MG63 (cell line): ENCODE measurements at regions not wholly inside any gene's neighbourhood (a gene's known extent, or its start where the extent isn't known, plus 50 kb on each side); places are given as distances from the start of the nearest gene placed in this dataset.
"Not testable (repeated sequence)": the region's sequence is repeated elsewhere in the genome, so short reads cannot be mapped to it uniquely, and the experiment has no call there.

ENCODE experiments used
- DNase-seq: peaks from one replicate; pipeline ENCODE4 v3.0.0-alpha.2; 2020
- H3K27me3 ChIP-seq: fragments of 250-450 bp; sonication (Bioruptor Pico); 2 replicates; pipeline ENCODE4 v1.5.1; 2020; ENCODE audit warnings: mild to moderate bottlenecking, moderate library complexity
- H3K36me3 ChIP-seq: fragments of 250-450 bp; sonication (Bioruptor Pico); 2 replicates; pipeline ENCODE4 v1.5.1; 2020; ENCODE audit warnings: mild to moderate bottlenecking, moderate library complexity
- H3K4me3 ChIP-seq: fragments of 250-450 bp; sonication (Bioruptor Pico); 2 replicates; pipeline ENCODE4 v1.5.1; 2020; ENCODE audit warnings: mild to moderate bottlenecking, moderate library complexity
- H3K9me3 ChIP-seq: fragments of 250-450 bp; sonication (Bioruptor Pico); 2 replicates; pipeline ENCODE4 v1.5.1; 2020; ENCODE audit warnings: mild to moderate bottlenecking, moderate library complexity

DNA sequence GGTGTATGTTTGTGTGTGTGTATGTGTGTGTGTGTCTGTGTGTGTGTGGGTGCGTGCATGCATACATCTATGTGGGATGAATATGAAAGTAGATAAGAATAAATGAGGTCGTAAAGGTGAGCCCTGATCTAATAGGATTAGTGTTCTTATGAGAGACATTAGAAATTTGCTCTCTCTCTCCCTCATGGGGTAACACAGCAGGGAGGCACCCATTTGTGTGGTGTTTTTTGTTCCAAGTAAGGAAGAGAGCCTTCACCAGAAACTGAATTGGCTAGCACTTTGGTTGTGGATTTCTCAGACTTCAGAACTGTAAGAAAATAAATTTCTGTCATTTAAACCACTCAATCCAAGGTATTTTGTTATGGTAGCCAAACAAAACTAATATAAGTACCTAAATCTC, 353.7 kb upstream of the CHRM2 start:
- DNase-seq, result no peak
- no peaks in the 10 kb centered on the region for H3K36me3 ChIP-seq
- no peaks in the 10 kb centered on the region for H3K9me3 ChIP-seq
- H3K27me3 ChIP-seq, result no peaks in the 10 kb centered on the region
- no peak overlapping the region for H3K4me3 ChIP-seq

DNA sequence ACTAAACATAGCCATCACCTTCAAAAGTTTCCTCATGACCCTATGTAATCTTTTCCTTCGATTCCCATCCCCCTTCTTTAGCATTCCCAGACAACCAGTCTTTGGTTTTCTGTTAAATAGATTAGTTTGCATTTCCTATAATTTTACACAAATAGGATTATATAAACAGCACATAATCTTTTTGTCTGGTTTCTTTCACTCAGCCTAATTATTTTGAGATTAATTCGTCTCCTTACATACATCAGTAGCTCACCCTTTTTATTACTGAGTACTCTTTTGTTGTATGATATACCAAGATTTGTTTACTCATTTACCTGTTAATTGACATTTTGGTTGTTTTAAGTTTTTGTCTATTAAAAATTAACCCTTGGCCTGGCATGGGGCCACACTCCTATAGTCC, 354.7 kb upstream of the CHRM2 start:
- Histone ChIP-seq H3K4me3 (no peak overlapping the region), H3K36me3 (no peaks in the 10 kb centered on the region), H3K27me3 (no peaks in the 10 kb centered on the region), H3K9me3 (no peaks in the 10 kb centered on the region)
- no peak for DNase-seq

DNA sequence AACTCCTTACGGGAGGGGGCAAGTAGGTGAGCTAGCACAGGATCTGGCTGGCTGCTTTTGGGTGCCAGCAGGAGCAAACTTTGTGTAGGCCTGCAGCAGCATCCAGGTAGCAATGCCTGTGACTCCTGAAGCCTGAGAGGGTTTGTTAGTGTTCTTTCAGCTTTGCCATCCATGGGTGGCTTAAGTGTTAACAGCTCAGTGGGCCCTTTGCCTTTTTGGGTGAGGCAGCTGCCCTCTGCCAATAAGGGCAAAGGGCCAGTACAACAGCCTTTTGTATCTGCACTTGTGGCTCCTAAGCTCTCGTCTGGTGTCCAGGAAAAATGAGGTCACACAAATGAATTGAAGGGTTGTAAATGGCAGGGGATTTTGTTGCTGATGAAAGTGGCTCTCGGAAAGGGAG, 359.0 kb upstream of the CHRM2 start:
- Histone ChIP-seq H3K4me3 (no peak overlapping the region), H3K36me3 (no peaks in the 10 kb centered on the region), H3K9me3 (no peaks in the 10 kb centered on the region), H3K27me3 (no peaks in the 10 kb centered on the region)
- DNase-seq, result no peak

DNA sequence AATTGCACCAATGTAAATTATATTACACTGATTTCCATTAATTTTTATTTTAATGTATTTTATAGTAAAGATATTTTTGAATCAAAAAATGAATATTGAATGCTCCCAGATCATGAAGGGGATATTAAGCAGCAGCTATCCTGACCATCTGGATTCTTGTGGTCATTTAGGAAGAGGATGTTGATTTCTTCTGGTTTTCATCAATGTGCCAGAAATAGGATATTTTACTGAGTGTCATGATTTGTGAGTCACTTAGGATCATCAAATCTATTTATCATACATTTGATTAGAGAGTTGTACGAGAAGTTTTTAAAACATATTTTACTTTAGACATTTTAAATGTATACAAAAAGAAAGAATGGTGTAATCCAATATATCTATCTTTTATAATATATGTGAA, 366.3 kb upstream of the CHRM2 start:
- DNase-seq, result no peak
- no peaks in the 10 kb centered on the region for H3K27me3 ChIP-seq
- H3K36me3 ChIP-seq, result no peaks in the 10 kb centered on the region
- H3K9me3 ChIP-seq, result no peaks in the 10 kb centered on the region
- H3K4me3 ChIP-seq, result no peak overlapping the region

DNA sequence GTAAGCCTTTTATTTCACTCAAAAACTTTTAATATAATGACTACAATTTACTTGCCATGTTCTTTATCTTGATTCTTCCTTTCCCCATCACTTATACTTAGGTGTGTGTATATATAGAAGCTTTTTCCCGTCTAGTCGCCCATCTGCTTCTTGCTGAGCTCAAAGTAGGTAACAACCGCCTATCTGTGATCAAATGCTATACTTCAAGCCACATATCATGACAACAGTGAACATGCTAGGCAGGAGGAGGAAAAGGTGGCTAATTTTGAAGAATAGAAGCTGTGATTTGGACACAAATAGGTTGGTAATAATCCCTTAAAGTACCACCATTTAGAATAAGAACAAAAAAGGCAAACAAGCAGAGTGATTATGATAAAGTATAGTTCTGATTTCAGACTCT, 367.3 kb upstream of the CHRM2 start:
- Histone ChIP-seq H3K9me3 (no peaks in the 10 kb centered on the region), H3K36me3 (no peaks in the 10 kb centered on the region), H3K27me3 (no peaks in the 10 kb centered on the region), H3K4me3 (no peak overlapping the region)
- DNase-seq, result no peak

DNA sequence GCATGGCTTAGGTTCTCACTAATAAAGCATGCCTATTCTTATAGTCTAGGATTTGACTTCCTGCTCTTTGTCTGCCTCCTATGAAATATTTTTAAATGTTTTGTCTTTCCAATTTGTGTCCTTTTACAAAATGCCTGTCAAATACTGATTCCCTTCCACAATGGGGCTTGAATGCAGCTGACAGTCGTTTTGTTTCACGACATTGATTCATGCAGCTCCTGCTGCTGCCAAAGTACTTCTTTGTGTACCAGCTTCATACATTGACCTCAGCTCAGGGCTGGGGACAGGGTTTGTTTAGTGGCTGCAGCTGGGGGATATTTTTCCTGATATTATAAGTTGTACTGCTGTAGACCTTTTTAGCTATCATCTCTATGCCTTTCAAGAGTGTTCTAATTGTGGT, 371.9 kb upstream of the CHRM2 start:
- no peak overlapping the region for H3K4me3 ChIP-seq
- no peak for DNase-seq
- no peaks in the 10 kb centered on the region for H3K27me3 ChIP-seq
- H3K36me3 ChIP-seq, result no peaks in the 10 kb centered on the region
- no peaks in the 10 kb centered on the region for H3K9me3 ChIP-seq

DNA sequence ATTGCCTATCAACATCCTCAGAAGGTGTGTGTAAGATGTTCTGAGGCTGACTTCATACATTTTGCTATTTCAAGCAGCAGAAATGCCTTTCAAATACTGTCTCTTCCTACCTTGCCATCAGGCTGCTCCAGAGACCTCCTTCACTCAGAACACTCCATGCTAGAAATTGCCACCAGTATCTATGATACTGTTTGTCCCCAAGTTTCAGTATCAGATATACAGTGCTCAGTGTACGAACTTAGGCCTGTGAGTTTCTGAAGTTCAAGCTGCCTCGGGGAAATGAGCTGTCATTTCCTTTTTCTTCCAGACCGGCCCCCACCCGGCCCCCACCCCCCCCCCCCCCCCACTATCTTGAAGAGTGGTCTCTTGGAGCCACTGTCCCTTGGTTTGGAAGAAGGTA, 373.4 kb upstream of the CHRM2 start:
- no peaks in the 10 kb centered on the region for H3K36me3 ChIP-seq
- DNase-seq, result no peak
- no peaks in the 10 kb centered on the region for H3K9me3 ChIP-seq
- no peak overlapping the region for H3K4me3 ChIP-seq
- no peaks in the 10 kb centered on the region for H3K27me3 ChIP-seq

DNA sequence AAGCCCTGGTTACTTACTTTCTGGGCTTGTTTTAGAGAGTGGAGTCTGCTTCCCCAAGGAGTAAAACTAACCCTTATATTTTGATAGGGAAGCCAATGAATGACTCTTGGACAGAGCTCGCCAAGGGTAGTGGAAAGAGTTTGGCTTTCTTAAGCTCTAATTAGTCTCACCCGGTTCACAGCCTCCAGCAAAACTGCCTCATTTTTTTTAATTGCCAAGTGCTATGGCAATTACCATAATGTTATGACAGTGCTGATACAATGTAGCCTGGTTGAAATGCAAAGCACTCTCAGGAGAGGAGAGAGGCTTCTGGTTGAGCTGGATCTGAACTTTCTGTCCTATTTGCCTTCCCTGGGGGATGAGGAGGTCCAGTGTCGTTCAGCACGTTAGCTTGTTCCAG, 376.1 kb upstream of the CHRM2 start:
- Histone ChIP-seq H3K36me3 (no peaks in the 10 kb centered on the region), H3K4me3 (no peak overlapping the region), H3K9me3 (no peaks in the 10 kb centered on the region), H3K27me3 (no peaks in the 10 kb centered on the region)
- no peak for DNase-seq

DNA sequence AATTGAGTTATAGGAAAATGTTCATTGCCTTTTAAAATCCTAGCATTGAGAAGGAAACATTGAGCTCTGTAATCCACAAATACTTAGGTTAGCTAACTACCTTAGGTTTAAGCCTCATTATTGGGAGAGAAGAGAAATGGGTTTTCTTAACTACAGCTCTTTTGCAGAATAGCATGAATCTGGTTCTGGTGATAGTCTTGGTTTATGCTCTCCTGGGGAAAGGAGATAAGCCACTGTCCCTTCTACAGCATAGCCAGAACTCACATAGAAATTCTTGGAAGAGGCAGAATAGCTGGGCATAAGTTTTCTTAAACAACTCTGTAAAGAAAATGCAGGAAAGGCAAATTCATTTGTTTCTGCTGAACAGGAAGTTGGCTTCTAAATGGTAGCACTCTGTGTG, 378.6 kb upstream of the CHRM2 start:
- Histone ChIP-seq H3K4me3 (no peak overlapping the region), H3K27me3 (no peaks in the 10 kb centered on the region), H3K9me3 (no peaks in the 10 kb centered on the region), H3K36me3 (no peaks in the 10 kb centered on the region)
- DNase-seq, result no peak

DNA sequence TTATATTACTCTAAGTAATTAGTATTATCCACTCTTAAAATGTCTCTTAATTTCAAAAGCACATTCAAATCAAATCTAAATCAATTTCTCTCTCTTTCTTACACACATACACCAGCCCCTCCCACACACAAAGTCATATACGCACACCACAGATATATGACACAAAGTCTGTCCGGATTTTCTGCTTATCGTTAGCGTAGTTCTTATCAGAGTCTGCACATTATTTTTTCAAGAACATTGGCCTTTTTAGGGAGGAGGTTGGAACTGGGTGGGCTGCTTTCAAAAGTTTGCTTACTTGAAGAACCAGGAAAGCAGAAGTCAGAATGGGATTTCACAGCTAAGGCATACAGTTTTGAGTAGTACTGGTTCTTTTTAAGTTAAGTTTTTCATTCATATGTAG, 387.6 kb upstream of the CHRM2 start:
- Histone ChIP-seq H3K36me3 (no peaks in the 10 kb centered on the region), H3K27me3 (no peaks in the 10 kb centered on the region), H3K4me3 (no peak overlapping the region), H3K9me3 (no peaks in the 10 kb centered on the region)
- no peak for DNase-seq

DNA sequence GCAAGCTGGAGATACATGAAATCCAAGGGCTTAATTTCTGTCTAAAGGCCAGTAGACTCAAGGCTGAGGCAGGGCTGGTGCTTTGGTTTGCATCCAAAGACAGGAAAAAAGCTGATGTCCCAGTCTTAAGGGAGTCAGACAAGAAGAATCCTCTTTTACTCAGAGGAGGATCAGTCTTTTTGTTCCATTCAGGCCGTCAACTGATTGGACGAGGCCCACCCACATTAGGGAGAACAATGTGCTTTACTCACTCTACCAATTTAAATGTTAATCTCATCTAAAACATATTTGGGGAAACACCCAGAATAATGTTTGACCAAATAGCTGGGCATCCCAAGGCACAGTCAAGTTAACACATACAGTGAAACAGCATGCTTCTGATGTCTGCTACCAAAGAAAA, 388.5 kb upstream of the CHRM2 start:
- Histone ChIP-seq H3K36me3 (no peaks in the 10 kb centered on the region), H3K27me3 (no peaks in the 10 kb centered on the region), H3K4me3 (no peak overlapping the region), H3K9me3 (no peaks in the 10 kb centered on the region)
- DNase-seq, result no peak

DNA sequence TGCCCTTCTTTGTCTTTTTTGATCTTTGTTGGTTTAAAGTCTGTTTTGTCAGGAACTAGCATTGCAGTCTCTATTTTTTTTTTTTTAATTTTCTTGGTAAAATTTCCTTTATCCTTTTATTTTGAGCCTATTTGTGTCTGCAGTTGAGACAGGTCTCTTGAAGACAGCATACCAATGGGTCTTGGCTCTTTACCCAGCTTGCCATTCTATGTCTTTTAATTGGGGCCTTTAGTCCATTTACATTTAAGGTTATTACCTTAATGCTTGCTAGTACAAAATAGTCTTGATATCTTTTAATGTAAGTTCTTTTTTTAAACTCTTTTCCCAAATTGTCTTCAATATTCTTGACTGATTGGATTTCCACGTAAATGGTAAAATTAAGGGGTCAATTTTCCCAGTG, 398.3 kb upstream of the CHRM2 start:
- H3K36me3 ChIP-seq, result no peaks in the 10 kb centered on the region
- no peak overlapping the region for H3K4me3 ChIP-seq
- H3K9me3 ChIP-seq, result no peaks in the 10 kb centered on the region
- no peak for DNase-seq
- no peaks in the 10 kb centered on the region for H3K27me3 ChIP-seq

DNA sequence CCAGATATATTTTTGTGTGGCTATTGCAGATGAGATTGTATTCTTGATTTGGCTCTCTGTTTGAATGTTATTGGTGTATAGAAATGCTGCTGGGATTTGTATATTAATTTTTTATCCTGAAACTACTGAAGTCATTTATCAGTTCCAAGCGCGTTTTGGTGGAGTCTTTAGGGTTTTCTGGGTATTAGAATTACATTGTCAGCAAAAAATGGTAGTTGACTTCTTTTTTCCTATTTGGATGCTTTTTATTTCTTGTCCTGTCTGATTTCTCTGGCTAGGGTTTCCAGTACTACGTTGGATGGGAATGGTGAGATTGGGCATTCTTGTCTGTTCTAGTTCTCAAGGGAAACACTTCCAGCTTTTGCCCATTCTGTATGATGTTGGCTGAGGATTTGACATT, 415.5 kb upstream of the CHRM2 start:
- no peaks in the 10 kb centered on the region for H3K36me3 ChIP-seq
- DNase-seq, result no peak
- no peak overlapping the region for H3K4me3 ChIP-seq
- H3K27me3 ChIP-seq, result no peaks in the 10 kb centered on the region
- H3K9me3 ChIP-seq, result no peaks in the 10 kb centered on the region

DNA sequence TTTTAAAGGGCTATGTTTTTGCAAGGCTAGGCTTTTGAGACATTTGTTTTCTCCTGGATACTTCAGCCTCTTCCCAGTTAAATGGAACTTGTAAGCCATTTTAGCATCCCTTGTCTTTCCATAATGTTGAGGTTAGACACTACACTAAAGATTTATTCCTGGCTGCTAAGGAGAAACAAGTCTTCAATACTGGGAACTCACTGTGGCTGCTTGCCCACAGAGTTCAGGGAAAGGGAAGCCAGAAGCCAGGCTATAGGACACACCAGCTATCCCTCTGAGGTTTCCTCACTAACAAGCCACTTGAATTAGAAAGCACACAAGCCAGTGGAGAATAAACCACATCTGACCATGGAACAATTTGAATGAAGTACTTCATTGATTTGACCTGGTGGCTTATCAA, 421.7 kb upstream of the CHRM2 start:
- H3K27me3 ChIP-seq, result no peaks in the 10 kb centered on the region
- DNase-seq, result no peak
- H3K9me3 ChIP-seq, result no peaks in the 10 kb centered on the region
- no peak overlapping the region for H3K4me3 ChIP-seq
- no peaks in the 10 kb centered on the region for H3K36me3 ChIP-seq

DNA sequence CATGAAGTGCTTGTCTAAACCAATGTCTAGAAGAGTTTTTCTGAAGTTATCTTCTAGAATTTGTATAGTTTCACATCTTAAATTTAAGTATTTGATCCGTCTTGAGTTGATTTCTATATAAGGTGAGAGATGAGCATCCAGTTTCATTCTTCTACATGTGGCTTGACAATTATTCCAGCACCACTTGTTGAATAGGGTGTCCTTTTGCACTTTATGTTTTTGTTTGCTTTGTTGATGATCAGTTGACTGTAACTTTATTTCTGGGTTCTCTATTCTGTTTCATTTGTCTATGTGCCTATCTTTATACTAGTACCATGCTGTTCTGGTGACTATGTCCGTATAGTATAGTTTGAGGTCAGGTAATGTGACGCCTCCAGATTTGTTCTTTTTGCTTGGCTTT, 426.6 kb upstream of the CHRM2 start:
- Histone ChIP-seq H3K27me3 (no peaks in the 10 kb centered on the region), H3K36me3 (no peaks in the 10 kb centered on the region), H3K9me3 (no peaks in the 10 kb centered on the region), H3K4me3 (no peak overlapping the region)
- no peak for DNase-seq

DNA sequence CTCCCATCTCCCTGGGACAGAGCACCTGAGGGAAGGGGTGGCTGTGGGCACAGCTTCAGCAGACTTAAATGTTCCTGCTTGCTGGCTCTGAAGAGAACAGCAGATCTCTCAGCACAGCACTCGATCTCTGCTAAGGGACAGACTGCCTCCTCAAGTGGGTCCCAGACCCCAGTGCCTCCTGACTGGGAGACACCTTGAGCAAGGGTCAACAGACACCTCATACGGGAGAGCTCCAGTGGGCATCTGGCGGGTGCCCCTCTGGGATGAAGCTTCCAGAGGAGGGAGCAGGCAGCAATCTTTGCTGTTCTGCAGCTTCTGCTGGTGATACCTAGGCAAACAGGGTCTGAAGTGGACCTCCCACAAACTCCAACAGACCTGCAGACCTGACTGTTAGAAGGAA, 436.7 kb upstream of the CHRM2 start:
- H3K27me3 ChIP-seq, H3K36me3 ChIP-seq, DNase-seq, H3K9me3 ChIP-seq, H3K4me3 ChIP-seq: not testable (repeated sequence)

DNA sequence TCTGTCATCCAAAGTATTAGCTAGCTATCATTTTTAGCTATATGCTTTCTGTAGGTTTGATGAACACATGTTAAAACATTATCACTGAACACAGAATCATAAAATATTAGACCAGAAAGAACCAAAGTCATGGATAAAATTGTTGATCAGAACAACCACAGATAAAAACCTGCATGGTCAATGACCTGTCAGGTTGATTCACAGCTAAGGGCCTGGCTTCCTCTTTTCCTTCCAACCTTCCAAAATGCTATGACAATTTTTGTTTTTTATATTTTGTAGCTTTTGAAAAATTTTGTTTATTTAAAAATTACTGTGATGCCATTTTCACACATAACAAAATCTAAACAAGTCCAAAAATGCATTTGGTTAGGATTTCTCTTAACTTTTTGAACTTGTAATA, 444.4 kb upstream of the CHRM2 start:
- H3K4me3 ChIP-seq, result no peak overlapping the region
- no peaks in the 10 kb centered on the region for H3K27me3 ChIP-seq
- no peaks in the 10 kb centered on the region for H3K36me3 ChIP-seq
- no peak for DNase-seq
- H3K9me3 ChIP-seq, result no peaks in the 10 kb centered on the region

DNA sequence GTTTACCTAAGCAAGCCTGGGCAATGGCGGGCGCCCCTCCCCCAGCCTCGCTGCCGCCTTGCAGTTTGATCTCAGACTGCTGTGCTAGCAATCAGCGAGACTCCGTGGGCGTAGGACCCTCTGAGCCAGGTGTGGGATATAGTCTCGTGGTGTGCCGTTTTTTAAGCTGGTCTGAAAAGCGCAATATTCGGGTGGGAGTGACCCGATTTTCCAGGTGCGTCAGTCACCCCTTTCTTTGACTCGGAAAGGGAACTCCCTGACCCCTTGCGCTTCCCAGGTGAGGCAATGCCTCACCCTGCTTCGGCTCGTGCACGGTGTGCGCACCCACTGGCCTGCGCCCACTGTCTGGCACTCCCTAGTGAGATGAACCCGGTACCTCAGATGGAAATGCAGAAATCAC, 442.6 kb upstream of the MTPN start:
- not testable (repeated sequence) for H3K9me3 ChIP-seq, H3K4me3 ChIP-seq, H3K27me3 ChIP-seq, DNase-seq, H3K36me3 ChIP-seq

DNA sequence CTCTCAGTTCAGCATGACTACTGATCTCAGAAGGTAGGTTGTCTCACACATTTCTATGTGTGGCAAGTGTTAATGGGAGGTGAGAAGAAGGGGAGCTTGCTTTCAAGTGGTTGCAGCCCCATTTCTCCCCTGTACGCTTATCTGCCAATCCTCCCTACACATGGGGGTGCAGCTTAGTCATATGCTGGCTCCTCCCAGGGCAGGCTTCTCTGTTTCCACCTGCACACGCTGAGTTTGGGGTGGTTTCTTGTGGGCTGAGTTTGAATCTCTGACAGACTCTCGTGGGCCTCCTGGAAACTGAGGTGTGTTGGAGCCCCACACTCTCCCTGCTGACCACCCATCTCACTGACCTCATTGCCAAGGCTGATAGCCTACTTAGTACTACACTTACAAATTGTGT, 435.8 kb upstream of the MTPN start:
- DNase-seq, result no peak
- Histone ChIP-seq H3K36me3 (no peaks in the 10 kb centered on the region), H3K9me3 (no peaks in the 10 kb centered on the region), H3K27me3 (no peaks in the 10 kb centered on the region), H3K4me3 (no peak overlapping the region)
